Liver (tissue), 8 donors: ENCODE measurements at regions not wholly inside any gene's neighbourhood (a gene's known extent, or its start where the extent isn't known, plus 50 kb on each side); places are given as distances from the start of the nearest gene placed in this dataset.

ENCODE experiments used
- DNase-seq: peaks from one replicate; pipeline ENCODE4 v3.0.0-alpha.2; 2017; ENCODE audit warnings: low spot score
- H3K27ac ChIP-seq, 2 donors: one replicate each; pipeline ENCODE4 v1.7.0; 2013; ENCODE audit warnings: inconsistent platforms in 2 of 2, low read length in 2 of 2, control low read depth in 1 of 2, low read depth in 1 of 2, mild to moderate bottlenecking in 1 of 2
- H3K27me3 ChIP-seq, 4 donors: one replicate each; pipeline versions ENCODE4 v1.6.1 to v1.7.0; 2013; ENCODE audit warnings: low read length in 3 of 4, inconsistent platforms in 1 of 4, mild to moderate bottlenecking in 1 of 4, moderate library complexity in 1 of 4; ENCODE audit not compliant: control insufficient read depth in 4 of 4, insufficient read depth in 4 of 4
- H3K36me3 ChIP-seq, 4 donors: one replicate each; pipeline versions ENCODE4 v1.6.1 to v1.7.0; 2013; ENCODE audit warnings: low read length in 3 of 4, mild to moderate bottlenecking in 3 of 4, low read depth in 1 of 4, moderate library complexity in 1 of 4; ENCODE audit not compliant: control insufficient read depth in 4 of 4, insufficient read depth in 3 of 4
- H3K4me1 ChIP-seq, 4 donors: one replicate each; pipeline versions ENCODE4 v1.6.1 to v1.7.0; 2013; ENCODE audit warnings: low read length in 3 of 4, mild to moderate bottlenecking in 3 of 4, moderate library complexity in 1 of 4; ENCODE audit not compliant: control insufficient read depth in 4 of 4, insufficient read depth in 4 of 4
- H3K4me3 ChIP-seq, 3 donors: one replicate each; pipeline versions ENCODE4 v1.6.1 to v1.7.0; 2013; ENCODE audit warnings: low read length in 3 of 3, control low read depth in 1 of 3, low read depth in 1 of 3, mild to moderate bottlenecking in 1 of 3
- H3K9ac ChIP-seq, 2 donors: one replicate each; pipeline ENCODE4 v1.7.0; 2013; ENCODE audit warnings: low read length in 2 of 2, mild to moderate bottlenecking in 2 of 2, moderate library complexity in 2 of 2, control low read depth in 1 of 2, low read depth in 1 of 2
- H3K9me3 ChIP-seq, 4 donors: one replicate each; pipeline versions ENCODE4 v1.6.1 to v1.7.0; 2013; ENCODE audit warnings: low read length in 3 of 4; ENCODE audit not compliant: control insufficient read depth in 4 of 4
- CTCF ChIP-seq: fragments of 150-350 bp; IDR thresholded peaks from 2 replicates; pipeline ENCODE4 v1.5.1; 2017; ENCODE audit warnings: improper control_type of control experiment, low read depth, low read length; ENCODE audit not compliant: missing input control
- EGR1 ChIP-seq, 2 donors: IDR thresholded peaks; 2 replicates each; pipeline ENCODE4 v1.6.1; 2016 to 2018; ENCODE audit warnings: antibody characterized with exemption in 2 of 2, low read depth in 2 of 2
- FOXA2 ChIP-seq: IDR thresholded peaks from 2 replicates; pipeline ENCODE4 v1.6.1; 2016; ENCODE audit warnings: antibody characterized with exemption
- GABPA ChIP-seq, 2 donors: IDR thresholded peaks in 1 of 2; conservative IDR thresholded peaks in 1 of 2; 2 replicates each; pipeline ENCODE4 v1.6.1; 2016; ENCODE audit warnings: antibody characterized with exemption in 2 of 2, mild to moderate bottlenecking in 1 of 2, moderate library complexity in 1 of 2
- HNF4A ChIP-seq, 2 donors: conservative IDR thresholded peaks; 2 replicates each; pipeline ENCODE4 v1.6.1; 2016; ENCODE audit warnings: antibody characterized with exemption in 2 of 2, mild to moderate bottlenecking in 2 of 2
- JUND ChIP-seq, 2 donors: IDR thresholded peaks; 2 replicates each; pipeline ENCODE4 v1.6.1; 2016; ENCODE audit warnings: antibody characterized with exemption in 2 of 2
- RAD21 ChIP-seq, 2 donors: IDR thresholded peaks; 2 replicates each; pipeline ENCODE4 v1.6.1; 2016; ENCODE audit warnings: antibody characterized with exemption in 2 of 2, mild to moderate bottlenecking in 2 of 2
- REST ChIP-seq: IDR thresholded peaks from 2 replicates; pipeline ENCODE4 v1.6.1; 2016; ENCODE audit warnings: antibody characterized with exemption, mild to moderate bottlenecking
- RXRA ChIP-seq, 2 donors: IDR thresholded peaks; 2 replicates each; pipeline ENCODE4 v1.6.1; 2017 to 2018; ENCODE audit warnings: antibody characterized with exemption in 2 of 2, mild to moderate bottlenecking in 1 of 2
- YY1 ChIP-seq: IDR thresholded peaks from 2 replicates; pipeline ENCODE4 v1.6.1; 2016; ENCODE audit warnings: antibody characterized with exemption, mild to moderate bottlenecking
- WGBS: extraction: QIAGEN DNeasy Blood & Tissue Kit; methylation state at CpG from one replicate; pipeline ENCODE4 v1.1.7; 2013; 5-methylcytosine and 5-hydroxymethylcytosine counted together
- donor health status: healthy.
- donor health status: healthy.
- donor health status: healthy.
- donor health status: healthy.
- donor health status: healthy.

DNA sequence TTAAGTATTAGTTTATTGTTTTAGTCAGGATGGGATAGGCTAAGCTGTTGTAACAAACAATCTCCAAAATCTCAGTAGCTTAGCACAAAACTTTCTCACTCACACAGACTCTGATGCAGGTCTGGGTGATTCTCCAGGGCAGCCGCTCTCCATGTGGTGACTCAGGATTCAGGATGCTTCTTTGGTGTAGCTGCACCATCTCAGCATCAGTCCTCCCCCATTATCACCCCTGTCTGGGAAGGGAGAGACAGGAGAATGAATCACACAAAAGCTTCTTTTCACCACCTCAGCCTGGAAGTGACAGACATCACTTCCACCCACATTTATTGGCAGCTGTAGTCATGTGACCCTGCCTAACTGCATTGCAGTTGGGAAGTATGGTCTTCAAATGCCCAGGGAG lies 142.3 kb downstream of the DICER1 start:
- H3K27ac ChIP-seq, result no peak overlapping the region
- no peak overlapping the region for H3K4me3 ChIP-seq
- H3K9me3 ChIP-seq, result peaks cover 0 to 4% (median 0%) of the 10 kb centered on the region in 4 donors
- H3K9ac ChIP-seq, result no peak overlapping the region
- H3K27me3 ChIP-seq, result peaks cover 0 to 2% (median 0%) of the 10 kb centered on the region in 4 donors
- 96% methylated on average over 1 of the region's 1 CpG for WGBS
- H3K36me3 ChIP-seq, result no peaks in the 10 kb centered on the region
- H3K4me1 ChIP-seq, result no peaks in the 10 kb centered on the region
- no peak for DNase-seq
- TF ChIP-seq FOXA2 (no peak), REST (no peak), RAD21 (IDR thresholded peaks at IDR 0.05) (no peak), HNF4A (conservative IDR thresholded peaks at IDR 0.05) (no peak), GABPA (IDR thresholded peaks at IDR 0.05 in 1 of 2, conservative IDR thresholded peaks at IDR 0.05 in 1 of 2) (no peak), RXRA (IDR thresholded peaks at IDR 0.05) (no peak), CTCF (no peak)

DNA sequence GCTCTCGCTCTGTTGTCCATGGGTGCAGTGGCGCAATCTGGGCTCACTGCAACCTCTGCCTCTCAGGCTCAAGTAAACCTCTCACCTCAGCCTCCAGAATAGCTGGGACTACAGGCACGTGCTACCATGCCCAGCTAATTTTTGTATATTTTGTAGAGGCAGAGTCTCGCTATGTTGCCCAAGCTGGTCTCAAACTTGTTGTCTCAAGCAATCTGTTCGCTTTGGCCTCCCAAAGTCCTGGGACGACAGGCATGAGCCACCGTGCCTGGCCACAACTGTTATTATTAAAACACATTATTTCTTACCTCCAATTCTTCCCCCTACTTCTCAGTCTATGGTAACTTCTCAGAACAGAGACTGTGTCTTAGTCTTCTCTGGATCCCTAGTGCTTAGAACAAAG lies 143.3 kb downstream of the DICER1 start:
- Histone ChIP-seq H3K4me3 (no peak overlapping the region), H3K27me3 (peaks cover 0 to 2% (median under 1%) of the 10 kb centered on the region in 4 donors), H3K9me3 (peaks cover 0 to 4% (median 0%) of the 10 kb centered on the region in 4 donors), H3K9ac (no peak overlapping the region), H3K27ac (no peak overlapping the region), H3K36me3 (no peaks in the 10 kb centered on the region), H3K4me1 (no peaks in the 10 kb centered on the region)
- DNase-seq, result no peak
- 91% methylated on average over 7 of the region's 7 CpGs for WGBS
- TF ChIP-seq REST (no peak), JUND (IDR thresholded peaks at IDR 0.05) (no peak), YY1 (no peak), EGR1 (IDR thresholded peaks at IDR 0.05; ENCODE audit: low read depth in 2 of 2) (no peak)
